IMR-90 (cell line): ENCODE measurements at regions not wholly inside any gene's neighbourhood (a gene's known extent, or its start where the extent isn't known, plus 50 kb on each side); places are given as distances from the start of the nearest gene placed in this dataset.

Experiments
- ATAC-seq: fragments of 200-7000 bp; cut with Tn5 transposase; 2 replicates; pipeline ENCODE4 v1.9.1; 2020; ENCODE audit warnings: low read depth, mild to moderate bottlenecking, moderate library complexity
- BruUV-seq: library from RNA; stranded (reverse); fragments of 400-500 nt; replicated peaks from 2 replicates; lab custom pipeline; 2021; lab: Mats Ljungman, UMichigan
- CTCF ChIA-PET: fragments of 300-600 bp; formaldehyde crosslinking; extraction: SDS; loops from one replicate; lab custom pipeline; 2021; ENCODE audit warnings: antibody characterized with exemption; lab: Yijun Ruan, JAX
- POLR2A ChIA-PET: fragments of 300-600 bp; sonication (Branson Sonifier 250); formaldehyde crosslinking; loops from one replicate; lab custom pipeline; 2022; ENCODE audit warnings: antibody characterized with exemption; ENCODE audit not compliant: unreplicated experiment; lab: Charles Lee
- DNase-seq: peaks from one replicate; pipeline ENCODE4 v3.0.0; 2013
- H2AFZ ChIP-seq: replicated peaks from 2 replicates; pipeline ENCODE3; 2013; ENCODE audit warnings: low read length, mild to moderate bottlenecking; ENCODE audit not compliant: poor library complexity
- H2AK5ac ChIP-seq: 2 replicates; pipeline ENCODE4 v1.6.1; 2013; ENCODE audit warnings: low read depth, low read length, inconsistent platforms
- H2AK9ac ChIP-seq: replicated peaks from 2 replicates; pipeline ENCODE3; 2013; ENCODE audit warnings: mild to moderate bottlenecking, low read depth, low read length, moderate library complexity; ENCODE audit not compliant: poor library complexity
- H2BK120ac ChIP-seq: 2 replicates; pipeline ENCODE4 v1.6.1; 2013; ENCODE audit warnings: low read depth, low read length, inconsistent platforms
- H2BK15ac ChIP-seq: 3 replicates; pipeline ENCODE4 v1.6.1; 2013; ENCODE audit warnings: low read depth, low read length, inconsistent platforms
- H2BK20ac ChIP-seq: 2 replicates; pipeline ENCODE4 v1.6.1; 2013; ENCODE audit warnings: low read depth, mild to moderate bottlenecking, inconsistent platforms, low read length, moderate library complexity
- H2BK5ac ChIP-seq: 2 replicates; pipeline ENCODE4 v1.6.1; 2013; ENCODE audit warnings: mild to moderate bottlenecking, low read depth, low read length, inconsistent platforms; ENCODE audit not compliant: poor library complexity, severe bottlenecking
- H3K14ac ChIP-seq: replicated peaks from 2 replicates; pipeline ENCODE4 v1.6.1; 2013; ENCODE audit warnings: low read depth, low read length, inconsistent platforms
- H3K18ac ChIP-seq: 2 replicates; pipeline ENCODE4 v1.6.1; 2013; ENCODE audit warnings: low read depth, low read length, control low read depth
- H3K23ac ChIP-seq: 2 replicates; pipeline ENCODE4 v1.6.1; 2013; ENCODE audit warnings: low read depth, low read length, inconsistent platforms
- H3K27ac ChIP-seq: 2 replicates; pipeline ENCODE4 v1.5.1; 2013; ENCODE audit warnings: mild to moderate bottlenecking, control low read depth, low read length; ENCODE audit not compliant: insufficient read depth
- H3K27me3 ChIP-seq: 2 replicates; pipeline ENCODE4 v1.6.1; 2013; ENCODE audit warnings: low read length; ENCODE audit not compliant: control insufficient read depth, insufficient read depth
- H3K36me3 ChIP-seq: 2 replicates; pipeline ENCODE4 v1.6.1; 2013; ENCODE audit warnings: low read length, mixed read lengths; ENCODE audit not compliant: control insufficient read depth, insufficient read depth
- H3K4ac ChIP-seq: 2 replicates; pipeline ENCODE4 v1.6.1; 2013; ENCODE audit warnings: low read depth, low read length, inconsistent platforms
- H3K4me1 ChIP-seq: 2 replicates; pipeline ENCODE4 v1.6.1; 2013; ENCODE audit warnings: low read length, mixed read lengths; ENCODE audit not compliant: control insufficient read depth, insufficient read depth
- H3K4me2 ChIP-seq: 2 replicates; pipeline ENCODE4 v1.6.1; 2013; ENCODE audit warnings: low read depth, mild to moderate bottlenecking, control low read depth, low read length, moderate library complexity
- H3K4me3 ChIP-seq: 2 replicates; pipeline ENCODE4 v1.5.1; 2013; ENCODE audit warnings: low read depth, mild to moderate bottlenecking, control low read depth, low read length, moderate library complexity; ENCODE audit not compliant: insufficient read depth
- H3K56ac ChIP-seq: 2 replicates; pipeline ENCODE4 v1.6.1; 2013; ENCODE audit warnings: low read length, inconsistent platforms; ENCODE audit not compliant: insufficient read depth; ENCODE audit errors: extremely low read depth
- H3K79me1 ChIP-seq, 2 experiments: 2 replicates each; pipeline ENCODE4 v1.6.1; 2013; ENCODE audit warnings: low read length in 2 of 2, inconsistent platforms in 1 of 2, low read depth in 1 of 2
- H3K9ac ChIP-seq: 2 replicates; pipeline ENCODE4 v1.6.1; 2013; ENCODE audit warnings: low read depth, low read length, control low read depth
- H3K9me1 ChIP-seq: 2 replicates; pipeline ENCODE4 v1.6.1; 2013; ENCODE audit warnings: low read length, inconsistent platforms; ENCODE audit not compliant: insufficient read depth
- H3K9me3 ChIP-seq: 2 replicates; pipeline ENCODE4 v1.6.1; 2013; ENCODE audit warnings: low read length; ENCODE audit not compliant: control insufficient read depth, insufficient read depth
- H4K20me1 ChIP-seq: 2 replicates; pipeline ENCODE4 v1.6.1; 2013; ENCODE audit warnings: low read length, inconsistent platforms; ENCODE audit not compliant: insufficient read depth
- H4K5ac ChIP-seq: 2 replicates; pipeline ENCODE4 v1.6.1; 2013; ENCODE audit warnings: mild to moderate bottlenecking, low read depth, low read length, control low read depth
- H4K8ac ChIP-seq, 2 experiments: 2 replicates each; pipeline ENCODE4 v1.6.1; 2013; ENCODE audit warnings: low read depth in 2 of 2, low read length in 2 of 2, control low read depth in 1 of 2, inconsistent platforms in 1 of 2
- H4K91ac ChIP-seq: 2 replicates; pipeline ENCODE4 v1.6.1; 2013; ENCODE audit warnings: low read depth, low read length, inconsistent platforms; ENCODE audit not compliant: insufficient read depth
- CEBPB ChIP-seq: IDR thresholded peaks from 2 replicates; pipeline ENCODE4 v1.6.1; 2012; ENCODE audit warnings: low read depth, low read length, improper control_type of control experiment
- NFE2L2 ChIP-seq: fragments of 150-350 bp; IDR thresholded peaks from 2 replicates; pipeline ENCODE4 v1.6.1; 2016; ENCODE audit warnings: low read depth, mild to moderate bottlenecking, low read length
- RFX5 ChIP-seq: IDR thresholded peaks from 2 replicates; pipeline ENCODE4 v1.8.0; 2012; ENCODE audit warnings: low read depth, mild to moderate bottlenecking, low read length, moderate library complexity
- SMC3 ChIP-seq: fragments of 150-350 bp; IDR thresholded peaks from 2 replicates; pipeline ENCODE4 v1.6.1; 2016; ENCODE audit warnings: low read depth, mild to moderate bottlenecking, antibody characterized with exemption, low read length, moderate library complexity
- dilution Hi-C: fragments of 300-500 bp; cut with HindIII; formaldehyde crosslinking; loops from one replicate; pipeline ENCODE4 v1.14.3; 2018; ENCODE audit warnings: low sequenced_read_pairs; ENCODE audit not compliant: unreplicated experiment
- in situ Hi-C: fragments of 300-500 bp; cut with MboI; formaldehyde crosslinking; loops from 3 replicates; pipeline ENCODE4 v1.14.3; 2019; ENCODE audit warnings: low sequenced_read_pairs, inconsistent platforms, mixed read lengths
- intact Hi-C: fragments of 100-400 bp; cut with micrococcal nuclease; formaldehyde crosslinking; loops from 2 replicates; pipeline ENCODE4 v1.10.0; 2022
- TF ChIP-seq, protein P1 (sequence below): conservative IDR thresholded peaks from 2 replicates; pipeline ENCODE4 v1.5.1; 2012; ENCODE audit warnings: mild to moderate bottlenecking, low read depth, low read length, improper control_type of control experiment

DNA sequence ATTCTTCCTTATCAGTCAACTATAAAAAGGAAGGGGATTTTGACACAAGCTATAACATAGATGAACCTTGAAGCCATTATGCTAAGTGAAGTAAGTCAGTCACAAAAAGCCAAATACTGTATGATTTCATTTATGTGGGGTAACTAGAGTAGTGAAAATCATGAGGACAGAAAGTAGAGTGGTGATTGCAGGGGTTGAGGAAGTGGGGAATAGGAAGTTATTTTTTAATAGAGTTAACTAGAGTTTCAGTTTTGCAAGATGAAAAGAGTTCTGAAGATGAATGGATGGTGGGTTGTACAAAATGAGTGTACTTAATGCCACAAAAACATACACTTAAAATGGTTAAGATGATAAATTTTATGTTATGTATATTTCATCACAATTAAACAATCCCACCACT, 65.4 kb upstream of the FAM174A start:
- no peak overlapping the region for H3K4me3 ChIP-seq
- H4K91ac ChIP-seq: no peak overlapping the region
- H3K27ac ChIP-seq: no peak overlapping the region
- H2BK120ac ChIP-seq: no peak overlapping the region
- no peaks in the 10 kb centered on the region for H3K9me1 ChIP-seq
- DNase-seq (no peak), ATAC-seq (no peak)
- no peaks in the 10 kb centered on the region for H3K9me3 ChIP-seq
- H2AFZ ChIP-seq: no peak overlapping the region
- POLR2A ChIA-PET: no interaction called here
- no peak overlapping the region for H3K18ac ChIP-seq
- intact Hi-C loops (no loop called here), dilution Hi-C loops (no loop called here), in situ Hi-C loops (no loop called here)
- no peak overlapping the region for H3K23ac ChIP-seq
- H3K27me3 ChIP-seq: no peaks in the 10 kb centered on the region
- H3K56ac ChIP-seq: no peak overlapping the region
- no peak overlapping the region for H2BK5ac ChIP-seq
- TF ChIP-seq CEBPB: no peak
- TF ChIP-seq, protein P1, sequence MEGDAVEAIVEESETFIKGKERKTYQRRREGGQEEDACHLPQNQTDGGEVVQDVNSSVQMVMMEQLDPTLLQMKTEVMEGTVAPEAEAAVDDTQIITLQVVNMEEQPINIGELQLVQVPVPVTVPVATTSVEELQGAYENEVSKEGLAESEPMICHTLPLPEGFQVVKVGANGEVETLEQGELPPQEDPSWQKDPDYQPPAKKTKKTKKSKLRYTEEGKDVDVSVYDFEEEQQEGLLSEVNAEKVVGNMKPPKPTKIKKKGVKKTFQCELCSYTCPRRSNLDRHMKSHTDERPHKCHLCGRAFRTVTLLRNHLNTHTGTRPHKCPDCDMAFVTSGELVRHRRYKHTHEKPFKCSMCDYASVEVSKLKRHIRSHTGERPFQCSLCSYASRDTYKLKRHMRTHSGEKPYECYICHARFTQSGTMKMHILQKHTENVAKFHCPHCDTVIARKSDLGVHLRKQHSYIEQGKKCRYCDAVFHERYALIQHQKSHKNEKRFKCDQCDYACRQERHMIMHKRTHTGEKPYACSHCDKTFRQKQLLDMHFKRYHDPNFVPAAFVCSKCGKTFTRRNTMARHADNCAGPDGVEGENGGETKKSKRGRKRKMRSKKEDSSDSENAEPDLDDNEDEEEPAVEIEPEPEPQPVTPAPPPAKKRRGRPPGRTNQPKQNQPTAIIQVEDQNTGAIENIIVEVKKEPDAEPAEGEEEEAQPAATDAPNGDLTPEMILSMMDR: no peak
- no peak for TF ChIP-seq NFE2L2
- no peak for TF ChIP-seq SMC3
- TF ChIP-seq RFX5: no peak
- no peak overlapping the region for H3K9ac ChIP-seq
- H2BK15ac ChIP-seq: no peak overlapping the region
- CTCF ChIA-PET: no interaction called here
- no peak overlapping the region for H3K14ac ChIP-seq
- H3K79me1 ChIP-seq: no peaks in the 10 kb centered on the region
- no peak overlapping the region for H4K8ac ChIP-seq
- H2AK9ac ChIP-seq: no peak overlapping the region
- BruUV-seq: no TSS peak
- no peak overlapping the region for H2BK20ac ChIP-seq
- no peak overlapping the region for H3K4me2 ChIP-seq
- H4K20me1 ChIP-seq: no peaks in the 10 kb centered on the region
- H4K5ac ChIP-seq: no peak overlapping the region
- H2AK5ac ChIP-seq: no peak overlapping the region
- no peaks in the 10 kb centered on the region for H3K36me3 ChIP-seq
- no peaks in the 10 kb centered on the region for H3K4me1 ChIP-seq
- H3K4ac ChIP-seq: no peak overlapping the region
